H9 (cell line): ENCODE measurements at regions not wholly inside any gene's neighbourhood (a gene's known extent, or its start where the extent isn't known, plus 50 kb on each side); places are given as distances from the start of the nearest gene placed in this dataset.

ENCODE experiments used
- DNase-seq: peaks from one replicate; pipeline ENCODE4 v3.0.0-alpha.2; 2017
- H2AFZ ChIP-seq: one replicate; pipeline ENCODE4 v1.6.1; 2013; ENCODE audit warnings: mild to moderate bottlenecking, low read length, control low read depth, moderate library complexity
- H2AK5ac ChIP-seq: 2 replicates; pipeline ENCODE4 v1.6.1; 2013; ENCODE audit warnings: low read length, control low read depth, mixed read lengths; ENCODE audit not compliant: insufficient read length
- H2BK120ac ChIP-seq: one replicate; pipeline ENCODE4 v1.6.1; 2013; ENCODE audit warnings: low read depth, mild to moderate bottlenecking, low read length, control low read depth, inconsistent platforms; ENCODE audit not compliant: poor library complexity, severe bottlenecking
- H2BK12ac ChIP-seq: 2 replicates; pipeline ENCODE4 v1.6.1; 2013; ENCODE audit warnings: low read length, control low read depth, mixed read lengths, low read depth; ENCODE audit not compliant: insufficient read length
- H2BK15ac ChIP-seq: 2 replicates; pipeline ENCODE4 v1.6.1; 2013; ENCODE audit warnings: low read depth, low read length, control low read depth
- H2BK20ac ChIP-seq: one replicate; pipeline ENCODE4 v1.6.1; 2013; ENCODE audit warnings: low read depth, mild to moderate bottlenecking, low read length, control low read depth, inconsistent platforms; ENCODE audit not compliant: poor library complexity, severe bottlenecking
- H2BK5ac ChIP-seq: 2 replicates; pipeline ENCODE4 v1.6.1; 2013; ENCODE audit warnings: low read length, control low read depth, mixed read lengths; ENCODE audit not compliant: insufficient read length
- H3K14ac ChIP-seq: 2 replicates; pipeline ENCODE4 v1.6.1; 2013; ENCODE audit warnings: low read length, control low read depth; ENCODE audit not compliant: insufficient read depth
- H3K18ac ChIP-seq: 2 replicates; pipeline ENCODE4 v1.6.1; 2013; ENCODE audit warnings: low read depth, mild to moderate bottlenecking, mixed read lengths, low read length, control low read depth; ENCODE audit not compliant: insufficient read length
- H3K23ac ChIP-seq: 2 replicates; pipeline ENCODE4 v1.6.1; 2013; ENCODE audit warnings: low read length, control low read depth, mixed read lengths, low read depth; ENCODE audit not compliant: insufficient read length
- H3K23me2 ChIP-seq: 2 replicates; pipeline ENCODE4 v1.6.1; 2013; ENCODE audit warnings: low read depth, mild to moderate bottlenecking, mixed read lengths, low read length, control low read depth; ENCODE audit not compliant: insufficient read length, poor library complexity, severe bottlenecking
- H3K27ac ChIP-seq: 2 replicates; pipeline ENCODE4 v1.5.1; 2013; ENCODE audit warnings: low read length, control low read depth, mixed read lengths, low read depth; ENCODE audit not compliant: insufficient read length
- H3K27me3 ChIP-seq: 2 replicates; pipeline ENCODE4 v1.6.1; 2013; ENCODE audit warnings: low read length, control low read depth, inconsistent platforms; ENCODE audit not compliant: insufficient read depth
- H3K4ac ChIP-seq: 2 replicates; pipeline ENCODE4 v1.6.1; 2013; ENCODE audit warnings: low read depth, mild to moderate bottlenecking, control low read depth, inconsistent platforms, low read length, moderate library complexity
- H3K4me1 ChIP-seq: 2 replicates; pipeline ENCODE4 v1.6.1; 2013; ENCODE audit warnings: low read length, control low read depth, inconsistent platforms; ENCODE audit not compliant: insufficient read depth
- H3K4me2 ChIP-seq: 2 replicates; pipeline ENCODE4 v1.6.1; 2013; ENCODE audit warnings: low read length, control low read depth, mixed read lengths; ENCODE audit not compliant: insufficient read length, insufficient read depth
- H3K56ac ChIP-seq: 2 replicates; pipeline ENCODE4 v1.6.1; 2013; ENCODE audit warnings: low read depth, mild to moderate bottlenecking, mixed read lengths, low read length, control low read depth; ENCODE audit not compliant: insufficient read length
- H3K79me1 ChIP-seq: 2 replicates; pipeline ENCODE4 v1.6.1; 2013; ENCODE audit warnings: low read depth, mild to moderate bottlenecking, moderate library complexity, low read length, control low read depth, inconsistent platforms; ENCODE audit not compliant: insufficient read depth, poor library complexity, severe bottlenecking
- H3K79me2 ChIP-seq: 2 replicates; pipeline ENCODE4 v1.6.1; 2013; ENCODE audit warnings: low read length, control low read depth, inconsistent platforms; ENCODE audit not compliant: insufficient read depth
- H3K9ac ChIP-seq: 2 replicates; pipeline ENCODE4 v1.6.1; 2013; ENCODE audit warnings: low read length, control low read depth, mixed read lengths; ENCODE audit not compliant: insufficient read length; ENCODE audit errors: extremely low read depth
- H3K9me3 ChIP-seq: one replicate; pipeline ENCODE4 v1.6.1; 2013; ENCODE audit warnings: low read depth, low read length, inconsistent platforms; ENCODE audit not compliant: control insufficient read depth
- H3T11ph ChIP-seq: one replicate; pipeline ENCODE4 v1.6.1; 2013; ENCODE audit warnings: mild to moderate bottlenecking, low read length, control low read depth, inconsistent platforms
- H4K20me1 ChIP-seq: one replicate; pipeline ENCODE4 v1.6.1; 2013; ENCODE audit not compliant: control insufficient read depth, insufficient read length, insufficient read depth
- H4K5ac ChIP-seq: 2 replicates; pipeline ENCODE4 v1.6.1; 2013; ENCODE audit warnings: low read depth, mild to moderate bottlenecking, mixed read lengths, low read length, control low read depth; ENCODE audit not compliant: insufficient read length
- H4K8ac ChIP-seq: replicated peaks from 2 replicates; pipeline ENCODE4 v1.6.1; 2013; ENCODE audit warnings: low read length, control low read depth, mixed read lengths, low read depth; ENCODE audit not compliant: insufficient read length
- H4K91ac ChIP-seq: 2 replicates; pipeline ENCODE4 v1.6.1; 2013; ENCODE audit warnings: low read depth, mild to moderate bottlenecking, moderate library complexity, mixed read lengths, low read length, control low read depth; ENCODE audit not compliant: insufficient read length
- H3K27ac Mint-ChIP-seq, 3 experiments: 2 replicates in 2 of 3; 3 replicates in 1 of 3; pipeline ENCODE4 v1.8.0; 2020 to 2021; ENCODE audit warnings: mixed read lengths in 3 of 3, mild to moderate bottlenecking in 1 of 3, moderate library complexity in 1 of 3
- H3K27me3 Mint-ChIP-seq: 2 replicates; pipeline ENCODE4 v1.8.0; 2021; ENCODE audit warnings: low read depth, mild to moderate bottlenecking, moderate library complexity, mixed read lengths
- H3K36me3 Mint-ChIP-seq, 3 experiments: 2 replicates in 2 of 3; 3 replicates in 1 of 3; pipeline ENCODE4 v1.8.0; 2020 to 2021; ENCODE audit warnings: low read depth in 3 of 3, mixed read lengths in 3 of 3; ENCODE audit not compliant: insufficient read depth in 1 of 3
- H3K4me1 Mint-ChIP-seq, 2 experiments: 2 replicates each; pipeline ENCODE4 v1.8.0; 2020; ENCODE audit warnings: mixed read lengths in 2 of 2
- H3K4me3 Mint-ChIP-seq, 2 experiments: 2 replicates in 1 of 2; 3 replicates in 1 of 2; pipeline ENCODE4 v1.8.0; 2020 to 2021; ENCODE audit warnings: mild to moderate bottlenecking in 2 of 2, mixed read lengths in 2 of 2, moderate library complexity in 1 of 2
- H3K9me3 Mint-ChIP-seq, 2 experiments: 2 replicates in 1 of 2; 3 replicates in 1 of 2; pipeline ENCODE4 v1.8.0; 2020; ENCODE audit warnings: mild to moderate bottlenecking in 2 of 2, mixed read lengths in 2 of 2, moderate library complexity in 1 of 2
- CTCF ChIP-seq: fragments of 200-600 bp; sonication (generic); conservative IDR thresholded peaks from 3 replicates; pipeline ENCODE4 v1.8.0; 2021; ENCODE audit warnings: antibody characterized with exemption, mild to moderate bottlenecking
- WGBS: extraction: QIAGEN DNeasy Blood & Tissue Kit; methylation state at CpG from one replicate; pipeline ENCODE4 v1.1.7; 2013; ENCODE audit warnings: missing lambda C conversion rate, low lambda C conversion rate, mixed read lengths; ENCODE audit not compliant: insufficient read length; ENCODE audit errors: extremely low coverage; 5-methylcytosine and 5-hydroxymethylcytosine counted together

GRCh38 chr14:27845241-27845850, 921.2 kb upstream of the FOXG1 start:
- H4K5ac ChIP-seq, result no peak overlapping the region
- H3K79me2 ChIP-seq, result no peaks in the 10 kb centered on the region
- no peak overlapping the region for H2BK120ac ChIP-seq
- no peaks in the 10 kb centered on the region for H3K9me3 ChIP-seq
- no peaks in the 10 kb centered on the region for H3K27me3 ChIP-seq
- no peak overlapping the region for H2BK12ac ChIP-seq
- no peak overlapping the region for H3K9ac ChIP-seq
- H2BK20ac ChIP-seq, result no peak overlapping the region
- no peak overlapping the region for H2BK5ac ChIP-seq
- H3K4ac ChIP-seq, result no peak overlapping the region
- H3K27ac ChIP-seq, result no peak overlapping the region
- H3K18ac ChIP-seq, result no peak overlapping the region
- H3K14ac ChIP-seq, result no peak overlapping the region
- no peaks in the 10 kb centered on the region for H3K4me1 ChIP-seq
- Mint-ChIP-seq H3K9me3 (peaks cover 4 to 7% of the 10 kb centered on the region in 2 experiments; a peak in 4 of 5 replicates), H3K36me3 (peaks cover 0 to 18% (median 1%) of the 10 kb centered on the region in 3 experiments; a peak in 4 of 7 replicates), H3K4me3 (no peak overlapping the region), H3K27me3 (no peaks in the 10 kb centered on the region), H3K27ac (no peak overlapping the region), H3K4me1 (peaks cover 19 to 26% of the 10 kb centered on the region in 2 experiments)
- H2AFZ ChIP-seq, result no peak overlapping the region
- no CpG with 5 or more reads among the region's 54 CpGs for WGBS
- peak; percentile 45 for DNase-seq
- no peak overlapping the region for H2AK5ac ChIP-seq
- H3K23ac ChIP-seq, result no peak overlapping the region
- no peak overlapping the region for H2BK15ac ChIP-seq
- no peak overlapping the region for H3T11ph ChIP-seq
- H4K8ac ChIP-seq, result no peak overlapping the region
- TF ChIP-seq CTCF, result no peak
- H3K56ac ChIP-seq, result no peak overlapping the region
- H3K79me1 ChIP-seq, result no peaks in the 10 kb centered on the region
- H4K91ac ChIP-seq, result no peak overlapping the region
- no peaks in the 10 kb centered on the region for H4K20me1 ChIP-seq
- H3K23me2 ChIP-seq, result no peaks in the 10 kb centered on the region
- H3K4me2 ChIP-seq, result no peak overlapping the region
